Astrocyte of the cerebellum (primary cell): ENCODE measurements at regions not wholly inside any gene's neighbourhood (a gene's known extent, or its start where the extent isn't known, plus 50 kb on each side); places are given as distances from the start of the nearest gene placed in this dataset.
A peak's percentile ranks its signal among the peaks of the same experiment; 100 is the strongest.
"Not testable (repeated sequence)": the region's sequence is repeated elsewhere in the genome, so short reads cannot be mapped to it uniquely, and the experiment has no call there.

Experiments
- DNase-seq: peaks from one replicate; pipeline ENCODE4 v3.0.0-alpha.2; 2011; ENCODE audit warnings: low read depth
- H3K4me3 ChIP-seq: 2 replicates; pipeline ENCODE4 v1.5.1; 2011; ENCODE audit warnings: mild to moderate bottlenecking, low read depth, low read length, moderate library complexity
- in situ Hi-C: cut with HindIII; loops from 2 replicates; pipeline ENCODE4 v1.10.0; 2017; ENCODE audit warnings: low sequenced_read_pairs
- TF ChIP-seq, protein P1 (sequence below): IDR thresholded peaks from 2 replicates; pipeline ENCODE4 v1.5.1; 2012; ENCODE audit warnings: low read length, low read depth, moderate library complexity, mild to moderate bottlenecking; ENCODE audit errors: missing control alignments

- TF ChIP-seq, protein P1, sequence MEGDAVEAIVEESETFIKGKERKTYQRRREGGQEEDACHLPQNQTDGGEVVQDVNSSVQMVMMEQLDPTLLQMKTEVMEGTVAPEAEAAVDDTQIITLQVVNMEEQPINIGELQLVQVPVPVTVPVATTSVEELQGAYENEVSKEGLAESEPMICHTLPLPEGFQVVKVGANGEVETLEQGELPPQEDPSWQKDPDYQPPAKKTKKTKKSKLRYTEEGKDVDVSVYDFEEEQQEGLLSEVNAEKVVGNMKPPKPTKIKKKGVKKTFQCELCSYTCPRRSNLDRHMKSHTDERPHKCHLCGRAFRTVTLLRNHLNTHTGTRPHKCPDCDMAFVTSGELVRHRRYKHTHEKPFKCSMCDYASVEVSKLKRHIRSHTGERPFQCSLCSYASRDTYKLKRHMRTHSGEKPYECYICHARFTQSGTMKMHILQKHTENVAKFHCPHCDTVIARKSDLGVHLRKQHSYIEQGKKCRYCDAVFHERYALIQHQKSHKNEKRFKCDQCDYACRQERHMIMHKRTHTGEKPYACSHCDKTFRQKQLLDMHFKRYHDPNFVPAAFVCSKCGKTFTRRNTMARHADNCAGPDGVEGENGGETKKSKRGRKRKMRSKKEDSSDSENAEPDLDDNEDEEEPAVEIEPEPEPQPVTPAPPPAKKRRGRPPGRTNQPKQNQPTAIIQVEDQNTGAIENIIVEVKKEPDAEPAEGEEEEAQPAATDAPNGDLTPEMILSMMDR = no peak
- in situ Hi-C loops = no loop called here
- H3K4me3 ChIP-seq = no peak overlapping the region
- DNase-seq = no peak
Observed at GRCh38 chrX:93468075-93468474, 205.3 kb downstream of the NAP1L3 start.

GRCh38 chrX:93466383-93466782 lies 207.0 kb downstream of the NAP1L3 start:
- TF ChIP-seq, protein P1 = no peak
- in situ Hi-C loops = no loop called here
- no peak overlapping the region for H3K4me3 ChIP-seq
- no peak for DNase-seq

- no peak overlapping the region for H3K4me3 ChIP-seq
- TF ChIP-seq, protein P1 = no peak
- in situ Hi-C loops = no loop called here
- DNase-seq = no peak
Observed at GRCh38 chrX:93461060-93461459, 212.3 kb downstream of the NAP1L3 start.

DNA sequence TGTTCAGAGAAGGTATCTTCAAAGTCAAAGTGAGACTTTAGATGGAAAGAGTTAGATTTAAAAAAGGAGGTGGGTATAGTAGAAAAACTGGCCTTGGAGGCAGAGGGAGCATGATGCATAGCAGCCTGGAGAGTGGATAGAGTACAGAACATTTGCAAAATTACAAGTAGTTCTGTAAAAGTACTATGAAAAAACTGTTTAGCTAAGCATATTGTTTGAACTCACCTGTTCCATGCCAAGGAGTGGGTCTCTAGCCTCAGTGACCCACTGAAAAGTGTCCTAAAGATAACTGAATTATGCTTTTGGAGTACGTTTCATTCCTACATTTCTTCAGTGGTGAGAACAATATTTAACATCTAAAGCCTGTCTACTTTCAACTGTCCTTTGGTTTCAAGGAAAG lies 218.9 kb downstream of the NAP1L3 start:
- DNase-seq = no peak
- no peak overlapping the region for H3K4me3 ChIP-seq
- in situ Hi-C loops = no loop called here
- TF ChIP-seq, protein P1 = no peak

- H3K4me3 ChIP-seq, DNase-seq, in situ Hi-C loops: not testable (repeated sequence)
Observed at GRCh38 chrX:93434721-93435120, 238.7 kb downstream of the NAP1L3 start.

DNA sequence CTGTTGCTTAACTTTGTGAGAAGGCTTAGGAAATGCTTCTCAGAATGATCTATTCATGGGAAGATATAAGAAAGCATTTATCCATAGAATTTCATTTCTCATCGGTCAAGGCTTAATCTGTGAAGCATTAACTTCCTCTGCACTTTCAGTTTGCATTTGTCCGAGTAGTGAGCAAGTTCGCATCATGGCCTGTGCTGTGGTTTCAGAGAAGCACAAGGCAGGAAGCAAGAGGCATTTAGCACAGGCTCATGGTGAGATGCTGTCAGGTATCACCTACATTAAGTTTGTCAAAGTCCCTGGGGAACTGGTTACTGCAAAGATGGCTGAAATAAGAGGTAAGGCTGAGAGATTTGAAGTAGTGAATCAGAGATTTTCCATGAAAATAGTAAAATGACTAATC lies 244.9 kb downstream of the NAP1L3 start:
- no peak for DNase-seq
- in situ Hi-C loops = no loop called here
- H3K4me3 ChIP-seq = no peak overlapping the region
- TF ChIP-seq, protein P1 = no peak

- TF ChIP-seq, protein P1 = peak; percentile 31
- in situ Hi-C loops = no loop called here
- no peak overlapping the region for H3K4me3 ChIP-seq
- no peak for DNase-seq
Observed at GRCh38 chrX:93422693-93423092, 250.7 kb downstream of the NAP1L3 start.
